NT2/D1 (cell line): ENCODE measurements at regions not wholly inside any gene's neighbourhood (a gene's known extent, or its start where the extent isn't known, plus 50 kb on each side); places are given as distances from the start of the nearest gene placed in this dataset.
"Not testable (repeated sequence)": the region's sequence is repeated elsewhere in the genome, so short reads cannot be mapped to it uniquely, and the experiment has no call there.

Experiments used
- DNase-seq: peaks from one replicate; pipeline ENCODE4 v3.0.0-alpha.2; 2011; ENCODE audit warnings: low read depth, low spot score
- H3K27me3 ChIP-seq: 2 replicates; pipeline ENCODE4 v1.6.0; 2011; ENCODE audit warnings: mild to moderate bottlenecking; ENCODE audit not compliant: insufficient read length, insufficient read depth
- H3K36me3 ChIP-seq: 2 replicates; pipeline ENCODE4 v1.6.1; 2011; ENCODE audit warnings: mild to moderate bottlenecking, low read length, mixed read lengths; ENCODE audit not compliant: insufficient read depth, insufficient read length
- H3K4me1 ChIP-seq: 2 replicates; pipeline ENCODE4 v1.5.1; 2011; ENCODE audit not compliant: insufficient read depth, insufficient read length
- H3K4me3 ChIP-seq: 2 replicates; pipeline ENCODE4 v1.5.1; 2011; ENCODE audit warnings: low read depth; ENCODE audit not compliant: insufficient read length
- H3K9ac ChIP-seq: 2 replicates; pipeline ENCODE4 v1.6.0; 2011; ENCODE audit warnings: low read depth; ENCODE audit not compliant: insufficient read length
- H3K9me3 ChIP-seq: 2 replicates; pipeline ENCODE4 v1.5.1; 2011; ENCODE audit warnings: mild to moderate bottlenecking, low read length; ENCODE audit not compliant: insufficient read depth
- SUZ12 ChIP-seq: IDR thresholded peaks from 2 replicates; pipeline ENCODE4 v1.6.1; 2011; ENCODE audit not compliant: insufficient read length, insufficient read depth; ENCODE audit errors: extremely low read depth
- YY1 ChIP-seq: IDR thresholded peaks from 2 replicates; pipeline ENCODE4 v1.6.1; 2011; ENCODE audit not compliant: insufficient read length, insufficient read depth
- ZNF274 ChIP-seq: IDR thresholded peaks from 2 replicates; pipeline ENCODE4 v1.6.1; 2011; ENCODE audit warnings: mild to moderate bottlenecking, low read depth, low read length

GRCh38 chr2:181737302-181737701, 57.0 kb upstream of the NEUROD1 start:
- H3K9me3 ChIP-seq, H3K9ac ChIP-seq: not testable (repeated sequence)

GRCh38 chr2:181738074-181738473, 57.8 kb upstream of the NEUROD1 start:
- H3K27me3 ChIP-seq = no peaks in the 10 kb centered on the region
- no peak for DNase-seq
- no peak overlapping the region for H3K9ac ChIP-seq
- H3K9me3 ChIP-seq = no peaks in the 10 kb centered on the region
- no peak overlapping the region for H3K4me3 ChIP-seq
- no peaks in the 10 kb centered on the region for H3K36me3 ChIP-seq
- H3K4me1 ChIP-seq = no peaks in the 10 kb centered on the region
- TF ChIP-seq ZNF274 = no peak

More at GRCh38 chr2:181737302-181737701, 57.0 kb upstream of the NEUROD1 start:
- H3K4me3 ChIP-seq, H3K4me1 ChIP-seq, DNase-seq, H3K36me3 ChIP-seq, H3K27me3 ChIP-seq: not testable (repeated sequence)

DNA sequence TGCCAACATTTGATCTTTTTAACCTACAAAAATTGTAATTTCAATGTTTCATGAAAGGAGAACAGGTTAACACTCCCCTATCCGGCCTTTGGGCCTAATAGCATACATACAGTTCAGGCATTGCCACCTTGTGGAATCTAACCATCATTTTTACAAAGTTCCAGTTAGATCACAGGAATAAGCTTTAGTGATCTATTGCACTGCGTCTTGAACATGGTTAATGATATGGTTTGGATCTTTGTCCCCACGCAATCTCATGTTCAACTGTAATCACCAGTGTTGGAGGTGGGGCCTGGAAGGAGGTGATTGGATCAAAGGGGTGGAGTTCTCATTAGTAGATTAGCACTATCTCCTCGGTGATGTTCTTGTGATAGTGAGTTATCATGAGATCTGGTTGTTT, 58.2 kb upstream of the NEUROD1 start:
- Histone ChIP-seq H3K4me1 (no peaks in the 10 kb centered on the region), H3K9ac (no peak overlapping the region), H3K4me3 (no peak overlapping the region), H3K27me3 (no peaks in the 10 kb centered on the region), H3K9me3 (no peaks in the 10 kb centered on the region), H3K36me3 (no peaks in the 10 kb centered on the region)
- TF ChIP-seq SUZ12 = no peak
- no peak for TF ChIP-seq ZNF274
- TF ChIP-seq YY1 = no peak
- DNase-seq = no peak

GRCh38 chr2:181741756-181742155, 61.4 kb upstream of the NEUROD1 start:
- H3K9me3 ChIP-seq = no peaks in the 10 kb centered on the region; the same call in 1 of the 2 replicates
- H3K9ac ChIP-seq = no peak overlapping the region
- H3K36me3 ChIP-seq = no peaks in the 10 kb centered on the region
- H3K27me3 ChIP-seq = no peaks in the 10 kb centered on the region
- no peak overlapping the region for H3K4me3 ChIP-seq
- H3K4me1 ChIP-seq = no peaks in the 10 kb centered on the region
- DNase-seq = no peak
- TF ChIP-seq SUZ12 (no peak), YY1 (no peak), ZNF274 (no peak)

GRCh38 chr2:181742361-181742760, 62.0 kb upstream of the NEUROD1 start:
- no peaks in the 10 kb centered on the region for H3K27me3 ChIP-seq
- H3K9me3 ChIP-seq = peaks cover 6% of the 10 kb centered on the region; the same call in 1 of the 2 replicates
- DNase-seq = no peak
- no peak overlapping the region for H3K9ac ChIP-seq
- no peaks in the 10 kb centered on the region for H3K4me1 ChIP-seq
- TF ChIP-seq SUZ12 = no peak
- TF ChIP-seq YY1 = no peak
- TF ChIP-seq ZNF274 = no peak
- no peak overlapping the region for H3K4me3 ChIP-seq
- H3K36me3 ChIP-seq = no peaks in the 10 kb centered on the region

GRCh38 chr2:181742922-181743722, 62.8 kb upstream of the NEUROD1 start:
- peaks cover 10% of the 10 kb centered on the region; the same call in 1 of the 2 replicates for H3K9me3 ChIP-seq
- no peaks in the 10 kb centered on the region for H3K4me1 ChIP-seq
- H3K27me3 ChIP-seq = no peaks in the 10 kb centered on the region
- no peaks in the 10 kb centered on the region for H3K36me3 ChIP-seq
- no peak overlapping the region for H3K4me3 ChIP-seq
- H3K9ac ChIP-seq = no peak overlapping the region
- TF ChIP-seq YY1 (no peak), ZNF274 (no peak), SUZ12 (no peak)
- DNase-seq = no peak

DNA sequence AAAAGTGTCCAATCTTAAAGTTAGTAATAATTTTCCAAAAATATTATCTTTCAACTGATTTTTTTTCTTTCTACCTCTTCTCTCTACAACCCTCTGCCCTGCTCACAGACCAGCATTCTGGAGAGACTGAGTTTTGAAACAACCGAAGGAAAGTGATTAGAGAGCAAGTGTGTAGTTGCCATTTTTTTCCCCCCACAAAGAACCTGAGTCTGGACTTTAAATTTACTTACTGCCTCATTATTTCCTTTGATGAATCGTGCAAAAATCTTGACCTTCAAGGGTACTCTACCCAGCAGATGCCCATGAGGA, 63.4 kb upstream of the NEUROD1 start:
- Histone ChIP-seq H3K4me3 (no peak overlapping the region), H3K36me3 (no peaks in the 10 kb centered on the region), H3K4me1 (no peaks in the 10 kb centered on the region), H3K9me3 (peaks cover 10% of the 10 kb centered on the region; the same call in 1 of the 2 replicates), H3K9ac (no peak overlapping the region), H3K27me3 (no peaks in the 10 kb centered on the region)
- TF ChIP-seq SUZ12 (no peak), ZNF274 (no peak)
- no peak for DNase-seq
